Activated naive CD4-positive, alpha-beta T cell treated with anti-CD3 and anti-CD28 coated beads, Interleukin-2, amount 10 ng/mL, durations not matched to agents 7 days and 5 days (primary cell): ENCODE measurements at regions not wholly inside any gene's neighbourhood (a gene's known extent, or its start where the extent isn't known, plus 50 kb on each side); places are given as distances from the start of the nearest gene placed in this dataset.
"Not testable (repeated sequence)": the region's sequence is repeated elsewhere in the genome, so short reads cannot be mapped to it uniquely, and the experiment has no call there.

Experiments
- CTCF ChIA-PET: fragments of 350-600 bp; sonication (Branson Sonifier 250); formaldehyde crosslinking; loops from one replicate; lab custom pipeline; 2021; ENCODE audit warnings: antibody characterized with exemption; lab: Charles Lee
- DNase-seq: peaks from one replicate; pipeline ENCODE4 v3.0.0-alpha.2; 2020
- H3K27ac Mint-ChIP-seq: one replicate; pipeline ENCODE4 v1.8.0; 2021; ENCODE audit warnings: mild to moderate bottlenecking, moderate library complexity, mixed read lengths
- H3K27me3 Mint-ChIP-seq: one replicate; pipeline ENCODE4 v1.8.0; 2021; ENCODE audit warnings: mild to moderate bottlenecking, mixed read lengths
- H3K36me3 Mint-ChIP-seq: one replicate; pipeline ENCODE4 v1.8.0; 2021; ENCODE audit warnings: mixed read lengths
- H3K4me1 Mint-ChIP-seq: one replicate; pipeline ENCODE4 v1.8.0; 2021; ENCODE audit warnings: mixed read lengths
- H3K4me3 Mint-ChIP-seq: one replicate; pipeline ENCODE4 v1.8.0; 2021; ENCODE audit warnings: mild to moderate bottlenecking, moderate library complexity, mixed read lengths
- H3K9me3 Mint-ChIP-seq: one replicate; pipeline ENCODE4 v1.8.0; 2021; ENCODE audit warnings: mixed read lengths

GRCh38 chr1:187734427-187734826 lies 905.7 kb downstream of the PLA2G4A start:
- Mint-ChIP-seq H3K4me3 (no peak overlapping the region), H3K27me3 (no peaks in the 10 kb centered on the region), H3K4me1 (no peaks in the 10 kb centered on the region), H3K9me3 (no peaks in the 10 kb centered on the region), H3K36me3 (no peaks in the 10 kb centered on the region), H3K27ac (no peak overlapping the region)
- CTCF ChIA-PET: no interaction called here
- no peak for DNase-seq

DNA sequence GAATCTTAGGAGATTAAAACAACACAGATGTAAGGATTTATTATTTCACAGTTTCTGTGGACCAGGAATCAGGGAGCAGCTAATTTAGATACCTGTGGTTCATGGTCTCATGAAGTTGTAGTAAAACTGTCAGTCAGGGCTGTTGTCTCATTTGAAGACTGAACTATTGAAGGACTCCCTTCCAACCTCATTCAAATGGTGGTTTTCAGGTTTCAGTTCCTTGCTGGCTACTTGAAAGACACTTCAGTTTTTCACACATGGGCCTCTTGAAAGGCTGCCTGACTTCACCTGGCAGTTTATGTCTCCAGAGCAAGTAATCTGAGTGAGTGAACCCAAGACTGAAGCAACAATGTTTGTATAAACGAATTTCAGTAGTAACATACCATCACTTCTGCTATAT lies 915.9 kb downstream of the PLA2G4A start:
- H3K4me3 Mint-ChIP-seq: no peak overlapping the region
- H3K27me3 Mint-ChIP-seq: no peaks in the 10 kb centered on the region
- CTCF ChIA-PET: no interaction called here
- no peak for DNase-seq
- no peaks in the 10 kb centered on the region for H3K9me3 Mint-ChIP-seq
- H3K36me3 Mint-ChIP-seq: no peaks in the 10 kb centered on the region
- H3K27ac Mint-ChIP-seq: no peak overlapping the region
- no peaks in the 10 kb centered on the region for H3K4me1 Mint-ChIP-seq

DNA sequence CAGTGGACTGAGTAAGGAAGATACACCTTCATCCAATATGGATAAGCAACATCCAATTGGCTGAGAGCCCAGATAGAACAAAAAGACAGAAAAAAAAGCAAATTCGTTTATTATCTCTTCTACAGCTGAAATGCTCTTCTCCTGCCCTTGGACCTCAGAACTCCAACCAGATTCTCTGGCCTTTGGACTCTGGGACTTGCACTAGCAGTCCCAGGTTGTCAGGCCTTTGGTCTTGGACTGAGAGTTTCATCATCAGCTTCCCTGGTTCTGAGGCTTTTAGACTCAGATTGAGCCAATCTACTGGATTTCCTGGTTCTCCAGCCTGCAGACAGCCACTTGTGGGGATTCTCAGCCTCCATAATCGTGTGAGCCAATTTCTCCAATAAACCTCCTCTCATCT lies 926.8 kb downstream of the PLA2G4A start:
- H3K4me1 Mint-ChIP-seq: no peaks in the 10 kb centered on the region
- DNase-seq: no peak
- no peaks in the 10 kb centered on the region for H3K36me3 Mint-ChIP-seq
- H3K9me3 Mint-ChIP-seq: peaks cover 10% of the 10 kb centered on the region
- CTCF ChIA-PET: no interaction called here
- no peak overlapping the region for H3K4me3 Mint-ChIP-seq
- H3K27ac Mint-ChIP-seq: no peak overlapping the region
- H3K27me3 Mint-ChIP-seq: no peaks in the 10 kb centered on the region

- DNase-seq, H3K27ac Mint-ChIP-seq, H3K4me3 Mint-ChIP-seq, H3K4me1 Mint-ChIP-seq, H3K36me3 Mint-ChIP-seq, CTCF ChIA-PET, H3K27me3 Mint-ChIP-seq: not testable (repeated sequence)
- H3K9me3 Mint-ChIP-seq: peaks cover 10% of the 10 kb centered on the region
Observed at GRCh38 chr1:187756684-187757083, 927.9 kb downstream of the PLA2G4A start.

GRCh38 chr1:187759825-187760333 lies 931.1 kb downstream of the PLA2G4A start:
- Mint-ChIP-seq H3K27ac (no peak overlapping the region), H3K4me1 (no peaks in the 10 kb centered on the region), H3K9me3 (peaks cover 12% of the 10 kb centered on the region), H3K36me3 (no peaks in the 10 kb centered on the region), H3K27me3 (no peaks in the 10 kb centered on the region), H3K4me3 (no peak overlapping the region)
- CTCF ChIA-PET: no interaction called here
- no peak for DNase-seq

GRCh38 chr1:187762118-187762517 lies 933.4 kb downstream of the PLA2G4A start:
- Mint-ChIP-seq H3K4me3 (no peak overlapping the region), H3K36me3 (no peaks in the 10 kb centered on the region)
- CTCF ChIA-PET: no interaction called here

GRCh38 chr1:187763465-187763864 lies 934.7 kb downstream of the PLA2G4A start:
- CTCF ChIA-PET: no interaction called here
- no peaks in the 10 kb centered on the region for H3K27me3 Mint-ChIP-seq

More at GRCh38 chr1:187762118-187762517, 933.4 kb downstream of the PLA2G4A start:
- Mint-ChIP-seq H3K9me3 (peaks cover 16% of the 10 kb centered on the region), H3K4me1 (no peaks in the 10 kb centered on the region), H3K27me3 (no peaks in the 10 kb centered on the region), H3K27ac (no peak overlapping the region)
- DNase-seq: no peak

GRCh38 chr1:187763976-187764375 lies 935.2 kb downstream of the PLA2G4A start:
- no peaks in the 10 kb centered on the region for H3K36me3 Mint-ChIP-seq
- H3K9me3 Mint-ChIP-seq: peaks cover 19% of the 10 kb centered on the region
- DNase-seq: no peak
- H3K4me1 Mint-ChIP-seq: no peaks in the 10 kb centered on the region
- CTCF ChIA-PET: no interaction called here
- H3K27ac Mint-ChIP-seq: no peak overlapping the region
- H3K27me3 Mint-ChIP-seq: no peaks in the 10 kb centered on the region
- H3K4me3 Mint-ChIP-seq: no peak overlapping the region

More at GRCh38 chr1:187763465-187763864, 934.7 kb downstream of the PLA2G4A start:
- DNase-seq: no peak
- no peaks in the 10 kb centered on the region for H3K4me1 Mint-ChIP-seq
- H3K9me3 Mint-ChIP-seq: peaks cover 19% of the 10 kb centered on the region
- H3K36me3 Mint-ChIP-seq: no peaks in the 10 kb centered on the region
- H3K4me3 Mint-ChIP-seq: no peak overlapping the region
- no peak overlapping the region for H3K27ac Mint-ChIP-seq

DNA sequence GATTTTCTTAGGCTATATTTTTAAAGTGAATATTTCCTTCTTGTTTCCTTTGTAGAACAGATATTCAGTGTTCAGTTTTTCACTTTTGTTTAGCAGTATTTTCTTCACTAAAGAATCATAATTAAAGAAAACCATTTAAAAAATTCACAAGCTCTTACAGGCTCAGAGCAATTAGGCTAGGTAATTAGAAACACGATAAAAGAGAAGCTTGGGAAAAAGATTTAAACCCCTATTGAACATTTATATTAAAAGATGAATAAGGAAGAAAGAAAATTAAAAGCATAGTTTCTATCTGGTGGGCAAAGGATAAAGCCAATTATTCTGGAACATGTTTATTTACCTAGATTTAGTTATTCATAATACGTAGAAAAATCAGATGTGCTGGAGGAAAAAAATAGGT lies 942.6 kb downstream of the PLA2G4A start:
- DNase-seq: no peak
- H3K36me3 Mint-ChIP-seq: no peaks in the 10 kb centered on the region
- H3K27ac Mint-ChIP-seq: no peak overlapping the region
- H3K4me3 Mint-ChIP-seq: no peak overlapping the region
- no peaks in the 10 kb centered on the region for H3K27me3 Mint-ChIP-seq
- H3K9me3 Mint-ChIP-seq: peaks cover 10% of the 10 kb centered on the region
- CTCF ChIA-PET: no interaction called here
- H3K4me1 Mint-ChIP-seq: no peaks in the 10 kb centered on the region

GRCh38 chr1:187773168-187773567 lies 944.4 kb downstream of the PLA2G4A start:
- DNase-seq: no peak
- no peaks in the 10 kb centered on the region for H3K4me1 Mint-ChIP-seq
- H3K36me3 Mint-ChIP-seq: no peaks in the 10 kb centered on the region
- H3K9me3 Mint-ChIP-seq: peaks cover 3% of the 10 kb centered on the region
- no peak overlapping the region for H3K4me3 Mint-ChIP-seq
- no peaks in the 10 kb centered on the region for H3K27me3 Mint-ChIP-seq
- CTCF ChIA-PET: no interaction called here
- H3K27ac Mint-ChIP-seq: no peak overlapping the region

- H3K36me3 Mint-ChIP-seq: no peaks in the 10 kb centered on the region
- no peaks in the 10 kb centered on the region for H3K27me3 Mint-ChIP-seq
- H3K27ac Mint-ChIP-seq: no peak overlapping the region
- no peaks in the 10 kb centered on the region for H3K9me3 Mint-ChIP-seq
- no peaks in the 10 kb centered on the region for H3K4me1 Mint-ChIP-seq
- no peak overlapping the region for H3K4me3 Mint-ChIP-seq
- no peak for DNase-seq
- CTCF ChIA-PET: no interaction called here
Observed at GRCh38 chr1:187787736-187788135, 959.0 kb downstream of the PLA2G4A start.

GRCh38 chr1:187788718-187789117 lies 960.0 kb downstream of the PLA2G4A start:
- no peaks in the 10 kb centered on the region for H3K4me1 Mint-ChIP-seq
- no peak overlapping the region for H3K4me3 Mint-ChIP-seq
- no peaks in the 10 kb centered on the region for H3K9me3 Mint-ChIP-seq
- DNase-seq: no peak
- no peaks in the 10 kb centered on the region for H3K36me3 Mint-ChIP-seq
- CTCF ChIA-PET: no interaction called here
- no peaks in the 10 kb centered on the region for H3K27me3 Mint-ChIP-seq
- no peak overlapping the region for H3K27ac Mint-ChIP-seq

GRCh38 chr1:187790724-187791123 lies 962.0 kb downstream of the PLA2G4A start:
- Mint-ChIP-seq H3K27me3 (no peaks in the 10 kb centered on the region), H3K4me3 (no peak overlapping the region), H3K4me1 (no peaks in the 10 kb centered on the region), H3K9me3 (no peaks in the 10 kb centered on the region), H3K36me3 (no peaks in the 10 kb centered on the region), H3K27ac (no peak overlapping the region)
- CTCF ChIA-PET: no interaction called here
- DNase-seq: no peak

DNA sequence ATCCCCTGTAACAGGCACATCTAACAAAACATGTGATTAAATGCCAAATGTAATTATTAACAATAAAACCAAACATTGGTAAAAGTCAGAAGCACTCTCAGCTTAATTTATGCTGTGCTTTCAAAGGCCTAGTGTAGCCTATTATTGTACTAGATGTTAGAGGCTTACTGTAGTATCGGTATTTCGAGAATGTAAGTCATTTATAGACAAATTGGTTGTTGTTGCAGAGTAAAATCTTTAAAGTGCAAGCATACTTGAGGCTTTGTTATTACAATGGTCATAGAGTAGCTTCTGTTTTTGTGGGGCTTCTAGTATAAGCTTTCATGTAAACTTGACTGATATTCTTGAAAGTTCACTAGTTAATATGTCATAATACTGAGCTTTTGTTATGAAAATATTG lies 965.8 kb downstream of the PLA2G4A start:
- no peak for DNase-seq
- CTCF ChIA-PET: no interaction called here
- Mint-ChIP-seq H3K4me3 (no peak overlapping the region), H3K27ac (no peak overlapping the region), H3K9me3 (peaks cover 7% of the 10 kb centered on the region), H3K4me1 (no peaks in the 10 kb centered on the region), H3K36me3 (no peaks in the 10 kb centered on the region), H3K27me3 (no peaks in the 10 kb centered on the region)

- no peaks in the 10 kb centered on the region for H3K36me3 Mint-ChIP-seq
- DNase-seq: no peak
- no peaks in the 10 kb centered on the region for H3K27me3 Mint-ChIP-seq
- no peak overlapping the region for H3K27ac Mint-ChIP-seq
- no peaks in the 10 kb centered on the region for H3K4me1 Mint-ChIP-seq
- H3K4me3 Mint-ChIP-seq: no peak overlapping the region
- no peaks in the 10 kb centered on the region for H3K9me3 Mint-ChIP-seq
- CTCF ChIA-PET: no interaction called here
Observed at GRCh38 chr1:187809549-187809948, 980.8 kb downstream of the PLA2G4A start.

GRCh38 chr1:187816646-187817045 lies 987.9 kb downstream of the PLA2G4A start:
- no peak overlapping the region for H3K4me3 Mint-ChIP-seq
- no peak overlapping the region for H3K27ac Mint-ChIP-seq
- peaks cover 7% of the 10 kb centered on the region for H3K9me3 Mint-ChIP-seq
- no peaks in the 10 kb centered on the region for H3K27me3 Mint-ChIP-seq
- no peaks in the 10 kb centered on the region for H3K4me1 Mint-ChIP-seq
- no peak for DNase-seq
- H3K36me3 Mint-ChIP-seq: no peaks in the 10 kb centered on the region
- CTCF ChIA-PET: no interaction called here
